ENCODE measurements at regions not wholly inside any gene's neighbourhood (a gene's known extent, or its start where the extent isn't known, plus 50 kb on each side); places are given as distances from the start of the nearest gene placed in this dataset.

DNA sequence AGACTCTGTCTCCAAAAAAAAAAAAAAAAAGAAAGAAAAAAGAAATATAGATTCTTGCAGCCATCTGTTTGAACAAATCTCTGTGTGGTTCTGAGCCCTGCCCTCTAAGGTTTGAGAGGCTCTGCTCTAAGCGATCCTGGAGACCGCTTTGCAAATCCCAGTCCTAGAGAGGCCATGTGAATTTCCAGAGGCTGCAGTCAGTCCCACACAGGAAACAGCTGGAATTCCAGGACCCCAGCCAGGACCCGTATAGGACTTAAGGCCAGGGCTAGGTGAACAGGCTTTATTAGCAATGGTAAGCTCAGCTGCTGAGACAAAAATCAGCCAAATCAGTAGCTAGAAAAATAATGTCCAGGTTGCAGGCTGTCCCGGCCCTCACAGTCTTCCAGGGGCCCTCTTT lies 154.8 kb downstream of the RPS24 start:
- Histone ChIP-seq H2AFZ (ENCODE audit: low read length) (no peak overlapping the region), H3K9me3 (ENCODE audit: low read length) (peaks cover 6% of the 10 kb centered on the region; the same call in 1 of the 2 replicates), H4K20me1 (ENCODE audit: insufficient read depth, low read length) (no peaks in the 10 kb centered on the region), H3K9me2 (ENCODE audit: insufficient read depth, low read length) (no peaks in the 10 kb centered on the region), H3K4me3 (ENCODE audit: low read depth, low read length, poor library complexity, severe bottlenecking) (no peak overlapping the region), H3K4me1 (ENCODE audit: insufficient read depth, low read length, poor library complexity, severe bottlenecking) (peaks cover 13% of the 10 kb centered on the region), H3K4me2 (ENCODE audit: low read length) (no peak overlapping the region), H3K79me2 (ENCODE audit: insufficient read depth, low read depth, low read length) (no peaks in the 10 kb centered on the region), H3K27ac (ENCODE audit: low read depth, low read length, poor library complexity, severe bottlenecking) (no peak overlapping the region), H3K36me3 (ENCODE audit: insufficient read depth, low read length) (no peaks in the 10 kb centered on the region)
- DNase-seq (ENCODE audit: low spot score), result no peak
- ChIA-PET CTCF (ENCODE audit: unreplicated experiment) (no interaction called here), POLR2A (no interaction called here)
- TF ChIP-seq, protein P1, sequence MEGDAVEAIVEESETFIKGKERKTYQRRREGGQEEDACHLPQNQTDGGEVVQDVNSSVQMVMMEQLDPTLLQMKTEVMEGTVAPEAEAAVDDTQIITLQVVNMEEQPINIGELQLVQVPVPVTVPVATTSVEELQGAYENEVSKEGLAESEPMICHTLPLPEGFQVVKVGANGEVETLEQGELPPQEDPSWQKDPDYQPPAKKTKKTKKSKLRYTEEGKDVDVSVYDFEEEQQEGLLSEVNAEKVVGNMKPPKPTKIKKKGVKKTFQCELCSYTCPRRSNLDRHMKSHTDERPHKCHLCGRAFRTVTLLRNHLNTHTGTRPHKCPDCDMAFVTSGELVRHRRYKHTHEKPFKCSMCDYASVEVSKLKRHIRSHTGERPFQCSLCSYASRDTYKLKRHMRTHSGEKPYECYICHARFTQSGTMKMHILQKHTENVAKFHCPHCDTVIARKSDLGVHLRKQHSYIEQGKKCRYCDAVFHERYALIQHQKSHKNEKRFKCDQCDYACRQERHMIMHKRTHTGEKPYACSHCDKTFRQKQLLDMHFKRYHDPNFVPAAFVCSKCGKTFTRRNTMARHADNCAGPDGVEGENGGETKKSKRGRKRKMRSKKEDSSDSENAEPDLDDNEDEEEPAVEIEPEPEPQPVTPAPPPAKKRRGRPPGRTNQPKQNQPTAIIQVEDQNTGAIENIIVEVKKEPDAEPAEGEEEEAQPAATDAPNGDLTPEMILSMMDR (conservative IDR thresholded peaks at IDR 0.05; ENCODE audit: low read length), result no peak
- TF ChIP-seq EZH2phosphoT487 (IDR thresholded peaks at IDR 0.05; ENCODE audit: borderline replicate concordance, low read depth, low read length), result no peak
- intact Hi-C loops (cut with micrococcal nuclease; ENCODE audit: unreplicated experiment), result no loop called here
- no TSS peak for BruUV-seq (replicated peaks)

DNA sequence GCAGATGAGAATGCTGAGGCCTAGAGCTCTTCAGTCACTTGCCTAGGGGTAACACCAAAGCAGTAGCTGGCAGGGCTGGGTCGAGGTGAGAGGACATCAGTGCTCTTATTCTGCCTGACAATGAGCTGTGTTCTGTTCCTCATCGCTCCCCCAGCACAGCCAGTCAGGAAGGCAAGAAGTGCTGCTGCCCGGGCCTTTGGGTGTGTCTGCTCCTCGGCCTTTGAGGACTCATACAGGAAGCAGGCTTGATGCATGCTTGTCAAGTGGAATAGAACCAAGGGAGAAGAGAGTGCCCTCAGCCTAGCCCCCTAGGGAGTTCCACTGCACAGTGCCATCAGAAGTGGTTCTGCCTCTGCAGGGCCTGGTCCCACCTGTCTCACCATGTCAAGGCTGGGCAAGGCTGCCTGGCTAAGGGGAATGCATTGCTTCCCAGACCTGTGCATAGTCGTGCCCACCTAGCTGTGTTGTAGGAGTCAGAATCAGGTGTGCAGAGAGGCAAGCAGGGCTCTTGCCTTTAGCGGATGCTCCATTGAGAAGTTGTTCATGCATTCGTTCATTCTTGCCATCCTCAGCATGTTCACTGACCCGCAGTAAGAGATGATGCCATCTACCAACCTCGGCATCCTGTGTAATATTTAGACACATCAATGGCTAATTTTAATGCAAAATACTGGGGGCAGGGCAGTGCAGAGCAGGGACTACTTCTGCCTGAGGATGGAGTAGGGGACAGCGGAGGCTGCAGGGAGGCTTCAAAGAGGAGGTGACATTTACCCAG lies 156.6 kb downstream of the RPS24 start:
- Histone ChIP-seq H3K4me3 (ENCODE audit: low read depth, low read length, poor library complexity, severe bottlenecking) (no peak overlapping the region), H3K36me3 (ENCODE audit: insufficient read depth, low read length) (no peaks in the 10 kb centered on the region), H3K79me2 (ENCODE audit: insufficient read depth, low read depth, low read length) (no peaks in the 10 kb centered on the region), H3K4me2 (ENCODE audit: low read length) (peak overlapping the region; percentile 24), H3K9me2 (ENCODE audit: insufficient read depth, low read length) (no peaks in the 10 kb centered on the region), H3K27ac (ENCODE audit: low read depth, low read length, poor library complexity, severe bottlenecking) (no peak overlapping the region), H3K4me1 (ENCODE audit: insufficient read depth, low read length, poor library complexity, severe bottlenecking) (peaks cover 13% of the 10 kb centered on the region), H3K9me3 (ENCODE audit: low read length) (peaks cover 12% of the 10 kb centered on the region; the same call in 1 of the 2 replicates), H4K20me1 (ENCODE audit: insufficient read depth, low read length) (no peaks in the 10 kb centered on the region), H2AFZ (ENCODE audit: low read length) (no peak overlapping the region)
- TF ChIP-seq, protein P1 (conservative IDR thresholded peaks at IDR 0.05; ENCODE audit: low read length), result no peak
- no peak for TF ChIP-seq EZH2phosphoT487 (IDR thresholded peaks at IDR 0.05; ENCODE audit: borderline replicate concordance, low read depth, low read length)
- intact Hi-C loops (cut with micrococcal nuclease; ENCODE audit: unreplicated experiment), result no loop called here
- POLR2A ChIA-PET, result interaction anchor here (0.6 kb wide), 1 partner anchor 144 kb away, joined by 4 read pairs; no protein-coding TSS in a partner anchor
- DNase-seq (ENCODE audit: low spot score), result no peak
- BruUV-seq (replicated peaks), result no TSS peak
- CTCF ChIA-PET (ENCODE audit: unreplicated experiment), result no interaction called here

DNA sequence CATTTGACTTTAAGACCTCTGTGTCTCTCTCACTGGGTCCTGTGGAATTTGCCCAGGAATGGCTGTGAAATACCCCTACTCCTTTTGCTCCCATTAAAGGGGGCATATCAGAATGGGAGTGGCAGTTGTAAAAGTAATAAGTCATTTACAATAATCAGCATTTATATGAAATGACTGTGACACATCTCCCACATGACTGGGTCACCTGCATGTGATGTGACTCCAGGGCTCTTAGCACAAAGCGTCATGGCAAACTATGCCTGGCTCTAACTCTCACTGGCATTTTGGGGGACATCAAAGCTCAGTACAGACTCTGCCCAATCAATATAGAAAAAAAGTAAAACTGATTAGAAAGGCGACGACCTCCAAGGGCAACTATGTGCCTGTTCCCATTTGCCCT lies 157.6 kb downstream of the RPS24 start:
- ChIA-PET POLR2A (no interaction called here), CTCF (ENCODE audit: unreplicated experiment) (no interaction called here)
- Histone ChIP-seq H2AFZ (ENCODE audit: low read length) (no peak overlapping the region), H3K36me3 (ENCODE audit: insufficient read depth, low read length) (no peaks in the 10 kb centered on the region), H3K9me3 (ENCODE audit: low read length) (peaks cover 12% of the 10 kb centered on the region; the same call in 1 of the 2 replicates), H3K4me3 (ENCODE audit: low read depth, low read length, poor library complexity, severe bottlenecking) (no peak overlapping the region), H4K20me1 (ENCODE audit: insufficient read depth, low read length) (no peaks in the 10 kb centered on the region), H3K4me2 (ENCODE audit: low read length) (no peak overlapping the region), H3K27ac (ENCODE audit: low read depth, low read length, poor library complexity, severe bottlenecking) (no peak overlapping the region), H3K9me2 (ENCODE audit: insufficient read depth, low read length) (no peaks in the 10 kb centered on the region), H3K4me1 (ENCODE audit: insufficient read depth, low read length, poor library complexity, severe bottlenecking) (peaks cover 13% of the 10 kb centered on the region), H3K79me2 (ENCODE audit: insufficient read depth, low read depth, low read length) (no peaks in the 10 kb centered on the region)
- no TSS peak for BruUV-seq (replicated peaks)
- no peak for DNase-seq (ENCODE audit: low spot score)
- TF ChIP-seq, protein P1 (conservative IDR thresholded peaks at IDR 0.05; ENCODE audit: low read length), result no peak
- TF ChIP-seq EZH2phosphoT487 (IDR thresholded peaks at IDR 0.05; ENCODE audit: borderline replicate concordance, low read depth, low read length), result no peak
- intact Hi-C loops (cut with micrococcal nuclease; ENCODE audit: unreplicated experiment), result no loop called here

Data from OCI-LY7 (cell line).